ENCODE measurements at regions not wholly inside any gene's neighbourhood (a gene's known extent, or its start where the extent isn't known, plus 50 kb on each side); places are given as distances from the start of the nearest gene placed in this dataset.
A peak's percentile ranks its signal among the peaks of the same experiment; 100 is the strongest.

DNA sequence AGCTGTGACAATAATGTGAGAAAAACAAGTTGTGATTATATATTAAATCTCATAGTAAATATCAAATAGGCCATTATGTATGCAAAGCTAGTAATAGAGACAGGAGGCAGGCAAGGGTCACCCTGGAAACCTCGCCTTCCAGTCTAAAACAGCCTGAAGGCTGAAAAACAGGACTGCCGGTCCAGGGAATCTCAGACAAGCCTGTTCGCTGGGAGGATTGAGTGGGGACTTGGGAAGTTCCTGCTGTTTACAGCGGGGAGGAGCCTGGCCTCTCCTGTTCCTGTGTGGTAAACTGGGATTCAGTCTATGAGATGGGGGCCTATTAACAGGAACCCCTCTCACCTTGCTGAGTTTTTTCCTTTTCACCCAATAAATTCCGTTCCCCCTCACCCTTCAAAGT, 2317.3 kb downstream of the PCDH7 start:
- DNase-seq (ENCODE audit: extremely low read depth in 1 of 11, low read depth in 9 of 11, low spot score in 4 of 11) = no peak

DNA sequence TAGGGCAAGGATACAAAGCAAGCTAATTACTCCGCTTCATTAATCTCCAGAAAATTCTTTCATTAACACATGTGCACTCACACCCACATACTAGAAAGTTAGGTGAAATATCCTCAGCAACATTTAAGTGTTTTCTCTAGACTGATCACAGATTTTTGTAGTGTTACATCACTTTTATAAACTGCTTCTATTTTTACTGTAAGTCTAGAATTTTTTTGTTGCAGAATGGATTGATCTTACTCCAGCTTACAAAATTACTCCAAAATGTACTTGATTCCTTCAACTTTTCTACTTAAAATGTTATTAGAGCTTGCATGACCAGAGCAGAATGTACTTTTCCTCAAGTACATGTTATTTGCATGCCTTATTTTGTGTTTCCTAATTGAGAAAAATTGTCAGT, 2325.2 kb downstream of the PCDH7 start:
- no peak for DNase-seq (ENCODE audit: extremely low read depth in 1 of 11, low read depth in 9 of 11, low spot score in 4 of 11)

DNA sequence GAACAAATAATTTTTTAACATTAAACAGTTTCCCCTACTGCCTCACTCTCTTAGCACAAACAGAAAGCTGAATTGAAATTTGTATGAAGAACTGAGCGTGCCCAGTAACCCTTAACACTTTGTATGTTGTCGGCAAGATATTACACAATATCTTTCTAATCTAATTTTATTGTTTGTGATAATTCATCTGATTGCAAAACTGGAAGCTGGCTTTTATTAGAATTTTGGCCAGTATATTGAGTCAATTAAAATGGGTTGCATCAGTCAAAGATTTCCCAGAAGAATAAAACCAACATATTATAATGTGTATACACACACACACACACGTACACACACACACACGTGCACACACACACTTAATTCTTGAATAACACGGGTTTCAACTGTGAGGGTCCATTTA, 2332.1 kb downstream of the PCDH7 start:
- DNase-seq (ENCODE audit: extremely low read depth in 1 of 11, low read depth in 9 of 11, low spot score in 4 of 11) = no peak

DNA sequence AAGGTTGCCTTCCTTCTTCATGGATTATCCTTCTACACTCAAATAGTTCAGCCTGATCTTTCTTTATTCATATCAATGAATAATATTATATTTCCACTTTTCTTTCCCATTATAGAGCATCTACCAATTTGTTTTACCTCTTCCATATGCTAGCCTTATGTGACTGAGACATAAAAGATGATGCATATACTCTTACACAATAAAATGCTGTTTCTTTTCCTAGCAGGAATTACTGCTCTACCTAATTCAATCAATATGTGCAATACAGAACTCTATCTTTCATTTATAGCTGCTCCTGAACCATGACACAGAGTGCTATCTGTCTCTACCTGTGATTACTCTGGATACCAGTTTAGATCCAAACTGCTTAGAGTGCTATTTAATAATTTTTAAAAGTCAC, 2334.0 kb downstream of the PCDH7 start:
- no peak for DNase-seq (ENCODE audit: extremely low read depth in 1 of 11, low read depth in 9 of 11, low spot score in 4 of 11)

DNA sequence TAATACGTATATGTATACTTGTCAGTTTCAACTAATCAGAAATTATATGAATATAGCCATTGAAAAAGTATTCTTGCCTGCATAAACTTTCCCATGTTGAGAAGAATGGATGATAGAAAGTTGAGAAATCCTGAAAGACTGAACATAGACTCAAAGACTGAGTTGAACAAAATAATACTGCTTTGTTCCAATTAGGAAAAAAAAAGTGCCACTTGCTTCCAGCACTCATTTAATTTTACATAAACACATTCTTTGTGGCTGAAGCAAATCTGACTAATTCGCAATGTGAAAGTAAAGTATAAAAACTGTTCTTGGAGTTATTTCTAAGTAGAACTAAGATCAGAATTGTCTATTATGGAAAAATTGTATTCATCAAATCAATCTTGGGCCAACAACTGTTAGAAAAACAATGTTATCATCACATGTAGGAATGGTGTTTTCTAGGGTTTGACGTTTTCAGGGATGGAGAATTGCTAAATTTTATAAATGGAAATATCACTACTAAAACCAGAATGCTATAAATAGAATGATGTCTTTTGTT, 2334.6 kb downstream of the PCDH7 start:
- DNase-seq (ENCODE audit: extremely low read depth in 1 of 11, low read depth in 9 of 11, low spot score in 4 of 11) = no peak

DNA sequence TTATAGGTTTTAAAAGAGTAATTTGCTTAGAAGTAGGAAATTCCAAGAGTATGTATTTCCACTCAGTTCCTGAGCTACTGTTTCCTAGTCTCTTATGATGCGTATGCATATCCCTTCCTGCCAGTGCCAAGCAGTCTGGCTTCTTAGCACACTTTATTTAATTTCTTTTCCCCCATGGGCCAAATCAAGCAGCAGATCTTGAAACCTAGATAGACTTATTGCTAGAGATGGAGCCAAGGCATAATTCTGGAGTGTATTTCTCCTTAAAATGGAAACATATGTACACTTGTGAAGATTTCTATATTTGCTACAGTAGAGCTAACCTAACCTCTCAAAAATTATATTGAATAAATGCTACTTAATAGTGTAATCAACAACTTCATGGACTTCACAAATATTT, 2337.6 kb downstream of the PCDH7 start:
- no peak for DNase-seq (ENCODE audit: extremely low read depth in 1 of 11, low read depth in 9 of 11, low spot score in 4 of 11)

DNA sequence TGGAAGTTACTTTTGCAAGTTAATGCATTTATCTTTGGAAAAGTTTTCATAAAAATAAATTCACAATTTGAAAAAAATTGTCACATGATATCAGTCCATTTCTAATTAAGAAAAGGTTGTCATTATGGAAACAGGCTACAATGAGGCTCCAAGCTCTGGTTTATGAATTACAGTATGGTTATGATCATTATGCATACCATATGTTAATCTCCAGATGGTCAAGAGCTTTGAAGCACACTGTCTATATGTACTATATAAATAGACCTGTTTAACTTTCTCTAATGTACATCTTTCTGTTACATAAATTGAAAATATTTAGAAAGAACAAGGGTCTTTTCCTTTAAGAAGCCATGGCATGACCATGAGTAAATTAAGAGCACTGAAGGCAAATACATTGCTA, 2338.8 kb downstream of the PCDH7 start:
- no peak for DNase-seq (ENCODE audit: extremely low read depth in 1 of 11, low read depth in 9 of 11, low spot score in 4 of 11)

DNA sequence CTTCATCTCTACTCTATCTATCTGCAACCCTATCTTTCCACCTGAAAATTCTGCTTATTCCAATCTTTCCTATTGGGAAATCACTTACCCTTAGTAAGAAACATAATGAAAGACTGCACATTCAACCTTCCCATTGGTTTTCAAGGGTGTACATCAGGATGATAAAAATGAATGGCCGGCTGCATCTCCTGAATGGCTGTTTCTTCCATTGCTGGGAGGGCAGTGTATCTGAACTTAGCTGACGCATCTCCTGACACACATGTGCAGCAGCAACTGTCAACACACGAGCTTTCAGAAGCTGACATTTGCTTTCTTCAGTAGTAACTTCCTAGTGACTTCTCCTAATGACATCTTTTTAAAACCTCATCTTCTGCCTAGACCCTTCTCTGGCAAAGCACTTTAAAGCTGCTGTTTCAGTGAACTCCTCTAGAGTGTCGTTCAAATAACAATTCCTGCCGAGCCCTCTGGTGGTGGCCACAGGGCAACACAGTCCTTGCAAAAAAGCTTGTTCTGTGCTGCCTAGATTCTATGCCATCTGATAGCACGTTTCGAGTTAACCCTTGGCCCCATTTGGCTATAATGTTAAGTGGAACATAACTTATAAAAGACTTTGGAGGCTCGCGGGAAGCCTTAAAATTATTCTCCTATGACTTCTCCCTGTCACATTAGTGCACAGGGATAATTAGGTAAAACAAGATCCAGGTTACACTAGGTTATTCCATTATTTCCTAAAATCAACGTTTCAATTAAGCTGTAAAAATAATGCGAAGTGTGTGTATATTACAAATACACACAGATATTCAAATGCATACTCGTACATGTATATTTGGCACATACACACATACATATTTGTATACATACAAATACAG, 2340.7 kb downstream of the PCDH7 start:
- peak in 5 of 11 donors; percentile 29 to 47 (median 34) for DNase-seq (ENCODE audit: extremely low read depth in 1 of 11, low read depth in 9 of 11, low spot score in 4 of 11)

DNA sequence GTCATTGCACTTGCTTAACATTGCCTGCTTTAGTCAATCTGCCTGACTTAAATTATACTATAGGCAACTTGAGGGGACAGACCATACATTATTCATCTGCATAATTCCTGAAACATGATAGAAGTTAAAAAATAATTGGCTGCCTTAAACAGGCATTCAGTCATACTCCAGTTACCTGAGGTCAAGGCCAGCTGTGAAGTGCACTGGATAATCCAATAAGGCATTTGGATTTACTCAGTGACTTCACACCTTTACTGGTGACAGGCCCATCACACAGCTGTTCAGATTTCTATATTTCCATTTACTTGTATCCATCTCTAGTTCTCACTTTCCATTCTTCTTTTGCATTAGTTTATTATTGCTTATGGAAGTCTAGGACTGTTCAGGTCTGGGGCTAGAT, 2341.6 kb downstream of the PCDH7 start:
- no peak for DNase-seq (ENCODE audit: extremely low read depth in 1 of 11, low read depth in 9 of 11, low spot score in 4 of 11)

DNA sequence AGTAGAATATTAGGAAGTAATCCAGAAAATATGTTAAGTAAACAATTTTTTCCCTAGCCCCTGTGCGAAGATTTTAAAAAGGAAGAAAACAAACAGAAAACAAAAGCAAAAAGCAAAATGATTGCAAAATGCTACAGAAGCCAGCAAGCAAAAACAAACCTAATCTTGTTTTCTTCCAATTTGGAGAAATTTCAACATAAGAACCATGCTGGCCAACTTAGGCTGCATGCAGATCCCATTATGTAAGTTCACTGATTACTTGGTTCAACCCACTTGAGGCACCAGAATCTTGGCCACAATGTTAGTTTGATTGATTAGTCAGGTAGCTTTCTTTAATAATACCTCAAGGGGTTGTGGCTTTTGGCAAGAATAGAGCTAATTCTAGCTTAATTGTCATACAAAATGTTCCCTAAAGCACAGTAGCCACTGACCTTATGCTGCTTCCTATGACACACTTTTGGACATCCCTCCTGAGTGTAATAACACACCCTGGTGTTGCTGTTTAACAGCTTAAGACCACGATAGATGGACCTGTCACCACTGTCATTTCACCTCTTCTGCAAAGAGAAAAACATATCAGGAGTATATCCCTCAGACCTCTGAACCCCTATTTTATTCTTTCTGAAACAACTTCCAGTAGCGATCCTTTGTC, 2342.1 kb downstream of the PCDH7 start:
- no peak for DNase-seq (ENCODE audit: extremely low read depth in 1 of 11, low read depth in 9 of 11, low spot score in 4 of 11)

DNA sequence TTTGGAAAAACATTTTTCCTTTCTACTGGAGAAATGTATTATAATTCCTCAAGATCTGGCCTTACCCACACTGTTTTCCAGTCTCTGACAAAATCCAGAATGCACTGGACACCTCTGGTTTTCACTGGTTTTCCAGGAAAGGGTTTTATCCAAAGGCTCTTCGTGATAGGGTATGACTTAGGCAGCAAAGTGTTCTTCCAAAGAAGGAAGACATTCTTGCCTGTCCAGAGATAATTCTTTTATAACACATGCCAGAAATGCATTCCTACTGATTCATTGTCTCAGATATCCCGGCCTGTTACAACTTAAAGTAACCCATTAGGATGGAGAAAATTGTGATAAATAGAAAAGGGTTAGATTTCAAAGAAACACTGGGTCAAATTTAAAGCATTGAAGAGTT, 2343.1 kb downstream of the PCDH7 start:
- DNase-seq (ENCODE audit: extremely low read depth in 1 of 11, low read depth in 9 of 11, low spot score in 4 of 11) = no peak

DNA sequence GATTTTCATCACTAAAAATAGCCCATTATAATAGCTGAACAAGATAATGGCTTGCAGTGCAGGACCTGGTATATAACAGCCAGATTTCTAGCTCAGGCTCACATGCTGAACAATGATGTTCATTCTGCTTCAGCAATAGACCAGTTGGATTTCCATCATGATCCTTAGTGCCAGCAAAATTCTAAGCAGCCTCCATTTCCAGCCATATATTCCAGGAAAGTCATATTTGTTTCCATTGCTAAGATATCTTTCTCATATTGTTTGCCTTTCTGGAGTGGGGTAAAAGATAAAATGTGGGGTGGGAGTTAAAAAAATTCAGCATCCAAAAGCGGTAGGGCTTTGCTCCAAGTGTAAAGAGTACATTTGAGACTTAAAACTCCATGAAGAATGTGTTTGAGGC, 2344.1 kb downstream of the PCDH7 start:
- no peak for DNase-seq (ENCODE audit: extremely low read depth in 1 of 11, low read depth in 9 of 11, low spot score in 4 of 11)

DNA sequence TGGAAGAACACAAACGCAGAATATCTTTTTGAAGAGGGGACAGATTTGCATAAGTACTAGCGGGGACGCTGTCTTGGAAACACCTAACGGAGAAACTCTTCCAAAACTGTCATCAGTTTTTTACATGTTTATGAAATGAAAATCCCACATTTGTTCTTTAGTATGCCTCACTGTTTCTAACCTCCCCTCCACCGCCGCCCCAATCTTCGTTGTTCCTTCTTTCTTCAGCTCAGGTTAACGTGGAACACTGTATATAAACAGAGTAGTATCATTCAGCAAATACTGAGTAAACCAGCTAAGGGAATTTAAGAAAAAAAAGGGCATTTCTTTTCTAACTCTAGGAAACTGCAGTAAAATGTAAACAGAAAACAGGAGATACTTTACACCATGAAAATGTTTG, 2345.6 kb downstream of the PCDH7 start:
- DNase-seq (ENCODE audit: extremely low read depth in 1 of 11, low read depth in 9 of 11, low spot score in 4 of 11) = no peak

DNA sequence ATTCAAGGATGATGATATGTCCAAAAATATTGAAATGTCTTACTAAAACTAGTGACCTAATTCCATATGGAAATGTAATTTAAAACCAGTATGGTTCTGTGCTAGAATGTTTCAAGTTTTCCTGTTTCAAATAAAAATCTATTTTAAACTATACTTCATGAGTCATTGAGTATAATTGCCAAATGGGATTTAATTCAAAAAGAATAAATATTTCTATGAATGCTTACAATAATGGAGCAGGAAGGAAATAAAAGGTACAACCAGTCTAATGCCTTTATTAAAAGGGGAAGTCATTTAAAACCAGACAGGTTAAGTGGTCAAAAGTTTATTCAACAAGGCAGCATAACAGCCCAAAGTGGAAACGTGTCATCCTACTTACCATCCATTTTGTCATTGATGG, 2347.1 kb downstream of the PCDH7 start:
- no peak for DNase-seq (ENCODE audit: extremely low read depth in 1 of 11, low read depth in 9 of 11, low spot score in 4 of 11)

DNA sequence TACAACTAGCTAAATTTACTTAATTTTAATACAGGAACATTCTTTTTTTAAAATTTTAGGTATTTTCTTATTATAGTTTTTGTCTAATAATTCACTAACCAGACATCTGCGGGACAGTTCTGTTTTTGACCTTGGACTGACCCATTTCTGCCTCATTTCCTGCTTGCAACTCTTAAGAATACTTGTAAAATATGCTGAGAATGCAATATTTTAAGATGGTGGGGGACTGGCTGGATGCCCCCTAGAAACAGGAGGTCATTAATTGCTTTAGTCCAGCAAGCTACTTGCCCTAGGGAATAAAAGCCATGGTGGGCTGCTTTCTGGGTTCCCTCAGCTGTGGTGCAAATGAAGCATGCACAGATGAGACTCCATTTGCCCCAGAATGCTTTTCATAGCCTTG, 2348.4 kb downstream of the PCDH7 start:
- no peak for DNase-seq (ENCODE audit: extremely low read depth in 1 of 11, low read depth in 9 of 11, low spot score in 4 of 11)

DNA sequence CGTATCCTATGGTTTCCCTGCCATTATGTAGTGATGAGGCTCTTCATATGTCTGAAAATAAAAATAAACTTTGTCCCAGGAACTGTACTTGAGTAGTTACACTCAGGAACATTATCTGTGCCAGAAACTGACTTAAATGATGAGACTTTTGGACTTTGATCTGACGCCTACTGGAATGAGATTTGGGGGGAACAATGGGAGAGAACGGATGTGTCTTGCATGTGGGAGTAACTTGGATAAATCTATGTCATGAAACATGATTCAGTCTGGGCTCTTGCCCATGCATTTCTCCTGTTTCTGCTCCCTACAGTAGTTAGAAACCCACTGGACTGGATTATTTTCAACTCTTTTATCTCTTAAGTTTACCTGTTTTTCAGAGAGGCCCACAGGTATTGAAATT, 2351.4 kb downstream of the PCDH7 start:
- peak in 5 of 11 donors; percentile 13 to 36 (median 24) for DNase-seq (ENCODE audit: extremely low read depth in 1 of 11, low read depth in 9 of 11, low spot score in 4 of 11)

DNA sequence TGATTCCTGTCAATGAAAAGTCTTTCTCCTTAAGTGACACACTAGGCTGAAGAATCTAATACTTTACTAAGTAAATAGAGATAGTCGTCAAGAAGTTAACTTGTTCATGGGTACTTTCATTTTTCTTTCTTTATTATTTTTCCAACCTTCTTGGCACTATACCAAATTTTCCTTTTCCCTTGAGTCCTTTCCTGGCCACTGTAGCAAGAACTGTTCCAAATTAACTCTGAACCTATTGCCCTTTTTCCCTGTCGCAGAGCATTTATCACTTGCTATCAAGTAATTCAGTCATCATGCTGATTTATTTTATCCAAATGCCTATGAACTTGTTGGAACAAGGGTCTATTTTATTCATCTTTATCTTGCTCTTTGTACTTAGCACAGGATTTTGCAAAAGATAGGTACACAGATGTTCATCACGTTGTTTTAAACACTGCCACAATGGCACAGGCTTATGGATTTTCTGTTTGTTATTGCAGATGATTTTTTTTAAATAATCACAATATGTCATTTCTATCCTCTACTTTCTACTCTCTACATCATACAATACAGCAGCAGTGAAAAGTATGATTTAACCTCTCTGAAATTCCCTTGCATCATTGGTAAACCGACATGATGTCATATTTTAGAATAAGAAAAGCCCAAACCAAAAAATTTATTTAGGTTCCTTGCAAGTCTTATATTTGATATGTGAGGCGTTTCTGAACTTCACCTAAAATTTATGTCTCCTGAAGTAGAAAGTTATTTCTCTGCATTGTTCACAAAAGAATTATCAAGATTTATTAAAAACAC, 2352.3 kb downstream of the PCDH7 start:
- DNase-seq (ENCODE audit: extremely low read depth in 1 of 11, low read depth in 9 of 11, low spot score in 4 of 11) = no peak

DNA sequence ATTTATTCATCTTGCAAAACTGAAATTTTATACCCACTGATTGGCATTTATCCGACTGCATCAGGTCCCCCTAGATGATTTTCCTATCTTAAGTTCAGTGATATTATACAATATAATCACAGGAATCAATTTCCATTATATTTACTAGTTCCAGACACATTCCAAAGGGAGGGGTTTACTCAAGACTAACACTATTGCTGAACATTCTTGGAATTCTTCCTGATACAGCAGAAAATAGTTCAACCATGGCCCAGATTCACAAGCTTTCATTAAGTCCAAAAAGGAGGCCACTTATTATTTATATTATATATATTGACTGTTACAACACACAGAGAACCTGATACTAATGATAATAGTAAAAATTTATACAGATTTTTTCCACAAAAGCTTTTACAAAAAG, 2353.6 kb downstream of the PCDH7 start:
- peak in 3 of 11 donors; percentile 24 to 59 (median 51) for DNase-seq (ENCODE audit: extremely low read depth in 1 of 11, low read depth in 9 of 11, low spot score in 4 of 11)

DNA sequence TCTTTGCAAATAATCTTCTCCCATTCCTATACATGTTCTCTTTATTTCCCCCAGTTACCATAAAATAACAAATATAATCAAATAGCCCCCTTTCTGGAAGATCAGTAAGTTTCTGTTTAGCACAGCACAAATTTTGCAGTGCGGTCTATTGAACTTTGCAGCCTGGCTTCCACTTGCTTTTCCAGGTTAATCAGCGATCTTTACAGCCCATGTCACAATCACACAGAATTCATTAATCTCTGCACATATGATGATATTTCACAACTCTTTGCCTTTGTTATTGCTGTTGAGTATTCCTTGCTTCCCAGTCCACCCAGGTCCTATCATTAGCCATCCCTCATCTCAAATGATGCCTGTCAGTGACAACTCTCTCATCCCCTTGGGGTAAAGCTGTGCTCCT, 2358.0 kb downstream of the PCDH7 start:
- DNase-seq (ENCODE audit: extremely low read depth in 1 of 11, low read depth in 9 of 11, low spot score in 4 of 11) = no peak

DNA sequence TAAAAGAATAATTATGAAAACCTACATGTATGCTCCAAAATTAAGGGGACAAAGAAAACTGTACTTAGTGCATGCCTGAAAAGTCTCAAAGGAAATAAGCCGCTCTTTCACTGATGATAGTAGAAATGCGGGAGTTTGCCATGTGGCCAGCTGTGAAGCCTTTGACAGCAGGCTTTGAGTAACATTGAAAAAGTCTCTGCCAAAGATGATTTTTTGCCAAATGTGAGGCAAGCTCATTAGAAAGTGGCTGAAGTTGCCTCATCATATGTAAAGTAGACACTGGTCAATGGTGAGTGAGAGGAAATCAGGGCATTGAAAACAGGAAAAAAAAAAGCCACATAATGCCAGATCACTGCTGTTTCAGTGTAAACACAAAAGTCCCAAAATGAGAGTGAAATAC, 2360.1 kb downstream of the PCDH7 start:
- DNase-seq (ENCODE audit: extremely low read depth in 1 of 11, low read depth in 9 of 11, low spot score in 4 of 11) = no peak
